Activated CD4-positive, alpha-beta T cell treated with anti-CD3 and anti-CD28 coated beads for 1 hour (primary cell): ENCODE measurements at regions not wholly inside any gene's neighbourhood (a gene's known extent, or its start where the extent isn't known, plus 50 kb on each side); places are given as distances from the start of the nearest gene placed in this dataset.
"Not testable (repeated sequence)": the region's sequence is repeated elsewhere in the genome, so short reads cannot be mapped to it uniquely, and the experiment has no call there.

Source experiments
- DNase-seq: peaks from one replicate; pipeline ENCODE4 v3.0.0-alpha.2; 2020

DNA sequence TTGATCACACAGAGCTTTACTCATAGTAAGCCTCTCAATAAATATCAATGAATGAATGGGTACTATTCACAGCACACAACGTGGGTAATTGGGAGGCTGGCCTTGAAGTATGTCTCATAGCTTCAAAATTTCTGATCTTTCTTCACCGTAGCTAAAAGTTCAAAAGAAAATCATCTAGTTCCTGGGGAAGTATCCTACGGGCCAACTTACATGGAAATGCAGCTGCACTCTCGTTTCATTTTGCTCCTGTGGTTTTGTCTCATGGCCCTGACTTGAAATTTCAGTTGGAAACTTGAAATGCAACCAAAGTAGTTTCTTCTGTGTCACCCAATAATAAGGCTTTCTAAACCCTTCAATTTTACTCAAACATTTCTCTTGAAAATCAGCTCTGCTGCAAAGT, 76.1 kb upstream of the CNIH3 start:
- DNase-seq: no peak

DNA sequence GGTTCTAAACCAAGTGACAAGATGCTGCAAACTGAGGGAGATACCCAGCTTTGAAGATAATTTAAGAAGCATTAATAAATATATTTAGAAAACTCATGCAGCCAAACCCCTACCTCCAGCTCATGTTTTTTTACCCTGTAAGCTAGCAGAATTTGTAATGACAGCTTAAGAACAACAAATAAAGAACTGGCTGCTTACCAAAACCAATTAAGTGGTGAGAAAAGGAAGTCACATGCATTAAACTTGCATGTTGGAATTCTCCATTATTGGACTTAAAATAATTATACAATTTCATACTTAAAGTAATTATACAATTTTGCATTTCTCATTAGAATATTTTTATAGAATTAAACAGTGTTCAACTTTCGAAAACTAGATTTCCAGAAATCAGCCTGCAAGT, 75.6 kb upstream of the CNIH3 start:
- DNase-seq: no peak

DNA sequence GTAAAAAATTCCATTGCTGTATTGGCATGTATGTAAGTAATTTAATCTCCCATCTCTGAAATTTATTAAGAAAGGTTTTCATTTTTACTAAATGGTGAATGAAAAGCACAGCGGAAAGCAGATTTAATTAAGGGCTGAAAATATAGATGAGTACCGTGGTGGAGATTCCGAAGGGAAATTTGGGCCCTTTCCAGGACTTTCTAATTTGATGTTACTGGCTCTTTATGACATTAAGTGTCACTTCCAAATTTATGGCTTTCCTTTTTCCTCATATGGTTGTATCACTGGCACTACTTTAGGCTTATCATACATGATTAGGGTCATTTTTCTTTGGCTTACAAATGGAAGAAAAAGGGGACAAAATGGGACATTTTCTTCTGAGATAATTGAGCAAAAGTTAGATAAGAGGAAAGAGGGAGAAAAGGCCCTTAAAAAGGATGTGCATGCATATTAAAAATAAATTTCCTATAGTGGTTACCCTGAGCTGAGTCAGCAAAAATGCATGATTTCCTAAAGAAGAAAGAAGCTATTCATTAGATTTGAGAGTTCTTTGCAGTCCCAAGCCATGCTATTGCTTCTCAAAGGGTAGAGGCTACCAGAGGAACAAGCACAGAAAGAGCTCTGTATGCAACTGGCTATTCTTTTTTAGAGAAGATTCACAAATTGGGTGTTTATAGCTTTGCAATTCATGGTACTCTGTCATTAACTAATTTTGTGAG, 74.9 kb upstream of the CNIH3 start:
- DNase-seq: no peak

GRCh38 chr1:224541901-224542630, 74.1 kb upstream of the CNIH3 start:
- no peak for DNase-seq

DNA sequence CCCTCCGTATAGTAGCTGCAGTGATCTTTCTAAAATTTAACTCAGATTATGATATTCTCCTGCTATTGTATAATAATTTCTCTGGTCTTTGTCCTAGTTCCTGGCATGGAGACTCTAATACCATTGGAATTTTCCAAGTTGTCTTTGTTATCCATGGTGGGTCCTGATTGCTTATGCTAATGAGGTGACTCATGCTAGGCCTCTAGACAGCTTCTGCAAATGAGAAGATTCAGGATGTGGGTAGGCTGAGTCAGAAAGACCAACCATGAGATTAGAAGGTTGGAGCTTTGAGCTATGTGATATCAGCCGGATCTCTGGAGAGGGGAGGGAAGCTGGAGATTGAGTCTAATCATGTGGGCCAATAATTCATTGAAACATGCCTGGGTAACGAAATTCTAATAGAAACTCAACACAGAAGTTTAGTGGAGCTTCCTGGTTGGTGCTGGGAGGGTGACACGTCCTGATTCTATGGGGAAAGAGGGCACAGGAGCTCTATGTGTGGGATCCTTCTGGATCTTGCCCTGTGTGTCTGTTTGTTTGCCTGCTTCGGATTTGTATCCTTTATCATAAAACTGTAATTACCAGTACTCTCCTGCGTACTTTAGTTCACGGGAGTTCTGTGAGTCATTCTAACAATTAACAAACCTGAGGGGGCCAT, 73.2 kb upstream of the CNIH3 start:
- DNase-seq: no peak

DNA sequence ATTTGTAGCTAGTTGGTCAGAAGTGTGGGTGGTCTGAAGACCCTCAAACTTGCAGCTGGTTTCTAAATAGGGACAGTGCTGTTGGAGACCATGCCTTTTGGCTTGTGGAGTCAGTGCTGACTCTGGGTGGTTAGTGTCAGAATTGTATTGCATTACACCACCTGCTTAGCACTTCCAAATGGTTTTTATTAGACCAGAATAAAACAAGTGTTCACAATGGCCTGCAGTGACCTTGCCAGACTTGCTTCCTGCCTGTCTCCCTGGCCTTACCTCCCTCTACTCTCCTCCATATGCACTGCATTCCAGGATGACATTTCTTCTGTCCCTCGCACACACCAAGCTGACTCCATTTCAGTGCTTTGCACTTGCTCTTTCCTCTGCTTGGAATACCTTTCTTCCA, 72.7 kb upstream of the CNIH3 start:
- DNase-seq: no peak

DNA sequence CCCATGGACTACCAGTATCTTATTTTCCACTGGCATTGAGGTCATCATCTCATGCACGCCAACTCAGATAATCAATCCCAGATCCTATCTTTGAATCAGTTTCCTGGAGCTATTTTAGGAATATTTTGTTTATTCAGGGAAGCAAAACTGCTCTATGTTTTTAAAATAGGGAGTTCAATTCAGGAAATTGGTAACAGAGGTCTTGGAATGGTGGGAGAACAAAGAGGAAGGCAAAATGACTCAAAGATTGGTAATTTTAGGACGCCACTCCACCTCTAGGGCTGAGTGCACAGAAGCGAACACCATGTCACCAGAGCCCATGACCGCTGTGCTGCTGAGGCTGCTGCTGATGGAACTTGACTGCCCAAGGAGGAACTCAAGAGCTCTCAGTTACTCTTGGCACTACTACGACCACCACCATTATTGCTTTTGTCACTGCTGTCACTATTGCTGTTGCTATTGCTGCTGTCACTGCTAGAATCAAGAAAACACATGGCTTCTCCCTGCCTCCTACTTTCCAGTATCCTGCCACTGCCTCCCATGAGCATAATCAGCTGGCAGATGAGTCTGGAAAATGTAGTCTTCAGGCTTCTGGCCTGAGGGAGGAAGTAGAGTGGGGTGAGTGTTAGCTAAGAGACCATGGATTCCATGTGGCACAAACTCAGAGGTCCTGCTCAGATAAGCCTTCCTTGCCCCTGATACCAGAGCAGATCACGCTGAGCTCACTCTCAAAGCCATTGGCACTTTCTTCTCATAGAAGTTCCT, 71.6 kb upstream of the CNIH3 start:
- no peak for DNase-seq

- no peak for DNase-seq
Observed at GRCh38 chr1:224545571-224545970, 70.5 kb upstream of the CNIH3 start.

GRCh38 chr1:224548676-224549075, 67.4 kb upstream of the CNIH3 start:
- DNase-seq: no peak

- DNase-seq: not testable (repeated sequence)
Observed at GRCh38 chr1:224551189-224551588, 64.9 kb upstream of the CNIH3 start.

DNA sequence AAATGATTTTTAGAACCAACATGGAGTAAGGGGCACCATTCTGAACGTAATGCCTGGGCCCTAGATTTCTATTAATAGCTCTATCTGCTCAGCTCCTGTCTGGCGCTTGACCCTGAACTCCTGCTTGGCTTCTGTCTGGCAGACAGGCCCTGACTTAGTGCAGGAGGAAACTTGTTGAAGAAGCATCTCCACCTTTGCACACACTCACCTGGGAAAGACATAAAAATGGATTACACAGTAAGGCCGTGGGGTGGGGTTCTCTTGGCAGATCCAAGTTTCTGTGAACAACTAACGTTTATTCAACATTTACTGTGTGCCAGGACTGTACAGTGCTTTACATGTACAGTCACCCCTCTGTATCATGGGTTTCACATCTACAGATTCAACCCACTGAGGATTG, 62.1 kb upstream of the CNIH3 start:
- no peak for DNase-seq

DNA sequence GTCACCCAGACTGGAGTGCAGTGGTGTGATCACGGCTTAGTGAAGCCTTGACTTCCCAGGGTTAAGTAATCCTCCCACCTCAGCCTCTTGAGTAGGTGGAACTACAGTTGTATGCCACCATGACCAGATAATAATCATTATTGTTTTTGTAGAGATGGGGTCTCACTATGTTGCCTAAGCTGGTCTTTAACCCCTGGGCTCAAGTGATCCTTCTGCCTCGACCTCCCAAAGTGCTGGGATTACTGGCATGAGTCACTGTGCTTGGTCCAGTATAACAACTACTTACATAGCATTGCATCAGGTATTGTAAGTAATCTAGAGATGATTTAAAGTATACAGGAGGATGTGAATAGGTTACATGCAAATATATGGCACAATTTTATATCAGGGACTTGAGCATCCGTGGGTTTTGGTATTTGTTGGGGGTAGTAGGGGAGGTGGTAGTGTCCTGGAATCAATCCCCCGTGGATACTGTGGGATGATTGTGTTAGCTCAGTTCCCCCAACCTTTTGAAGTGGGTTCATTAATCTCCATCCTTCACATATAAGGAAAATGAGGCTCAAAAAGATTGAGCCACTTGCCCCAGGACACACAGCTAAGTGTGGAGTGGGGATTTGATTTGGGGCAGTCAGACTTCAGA, 61.4 kb upstream of the CNIH3 start:
- no peak for DNase-seq

DNA sequence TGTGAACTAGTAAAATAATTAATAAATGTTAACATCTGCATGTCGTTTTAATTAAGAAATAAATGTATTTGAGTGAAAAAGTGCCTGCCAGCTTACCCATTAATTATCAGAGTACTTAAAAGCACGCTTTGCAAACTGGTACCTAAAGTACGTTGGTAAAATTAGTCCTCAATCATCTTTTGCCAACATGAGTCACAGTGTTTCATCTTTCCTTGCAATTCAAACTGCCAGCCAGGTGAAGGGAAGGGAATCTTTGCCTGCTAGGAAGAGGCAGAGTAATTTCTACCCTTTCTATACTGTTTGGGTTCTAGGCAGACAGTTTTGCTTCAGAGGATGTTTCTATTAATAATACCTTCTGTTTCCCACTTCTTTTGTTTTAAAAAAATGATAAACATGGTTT, 57.2 kb upstream of the CNIH3 start:
- DNase-seq: no peak

DNA sequence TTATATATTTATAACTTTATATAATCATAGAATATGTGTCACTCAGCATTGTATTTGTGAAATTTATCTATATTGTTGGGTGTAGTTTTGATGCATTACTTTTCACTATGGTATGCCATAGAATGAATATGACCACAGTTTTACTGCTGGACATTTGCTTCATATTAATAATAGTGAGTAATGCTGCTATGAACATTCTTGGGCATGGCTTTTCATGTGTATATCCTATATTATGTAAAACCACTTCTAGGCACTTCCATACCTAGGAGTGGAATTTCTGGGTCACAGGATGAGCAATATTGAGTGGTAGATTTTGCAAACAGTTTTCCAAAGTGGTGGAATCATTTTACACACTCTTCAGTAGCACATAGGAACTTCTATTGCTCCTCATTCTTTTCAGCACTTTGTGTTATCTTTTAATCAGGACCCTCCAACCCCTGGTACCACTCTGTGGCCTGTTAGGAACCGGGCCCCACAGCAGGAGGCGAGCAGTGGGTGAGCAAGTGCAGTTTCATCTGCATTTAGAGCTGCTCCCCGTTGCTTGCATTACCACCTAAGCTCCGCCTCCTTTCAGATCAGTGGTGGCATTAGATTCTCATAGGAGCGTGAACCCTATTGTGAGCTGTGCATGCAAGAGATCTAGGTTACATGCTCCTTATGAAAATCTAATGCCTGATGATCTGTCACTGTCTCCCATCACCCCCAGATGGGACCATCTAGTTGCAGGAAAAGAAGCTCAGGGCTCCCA, 56.0 kb upstream of the CNIH3 start:
- no peak for DNase-seq

DNA sequence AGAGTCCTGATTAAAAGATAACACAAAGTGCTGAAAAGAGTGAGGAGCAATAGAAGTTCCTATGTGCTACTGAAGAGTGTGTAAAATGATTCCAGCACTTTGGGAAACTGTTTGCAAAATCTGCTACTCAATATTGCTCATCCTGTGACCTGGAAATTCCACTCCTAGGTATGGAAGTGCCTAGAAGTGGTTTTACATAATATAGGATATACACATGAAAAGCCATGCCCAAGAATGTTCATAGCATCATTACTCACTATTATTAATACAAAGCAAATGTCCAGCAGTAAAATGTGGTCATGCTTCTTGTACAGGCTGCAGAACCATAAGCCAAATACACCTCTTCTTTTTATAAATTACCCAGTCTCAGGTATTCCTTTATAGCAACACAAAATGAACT, 53.2 kb upstream of the CNIH3 start:
- not testable (repeated sequence) for DNase-seq

DNA sequence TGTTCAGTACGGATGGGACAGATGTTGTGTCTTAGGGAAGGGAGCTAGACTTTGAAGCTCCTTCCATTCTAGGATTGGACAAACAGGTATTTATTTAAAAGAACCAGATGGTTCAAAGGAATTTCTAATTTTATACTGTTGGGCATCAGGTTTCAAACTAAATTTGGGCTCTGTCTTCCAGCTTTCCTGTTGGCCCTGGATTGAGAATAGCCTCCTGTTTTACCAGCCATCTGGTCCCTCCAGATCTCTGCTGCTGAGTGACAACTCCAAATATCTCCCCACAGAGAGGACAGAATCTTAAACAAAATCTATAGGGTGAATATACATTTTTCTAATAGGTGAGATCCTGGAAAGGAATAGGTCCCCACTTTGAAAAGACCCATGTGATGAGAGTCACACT, 52.5 kb upstream of the CNIH3 start:
- DNase-seq: no peak

- no peak for DNase-seq
Observed at GRCh38 chr1:224564454-224565084, 51.5 kb upstream of the CNIH3 start.

GRCh38 chr1:224565186-224565585, 50.9 kb upstream of the CNIH3 start:
- no peak for DNase-seq

GRCh38 chr1:224565611-224566406, 50.3 kb upstream of the CNIH3 start:
- no peak for DNase-seq
